ENCODE measurements at regions not wholly inside any gene's neighbourhood (a gene's known extent, or its start where the extent isn't known, plus 50 kb on each side); places are given as distances from the start of the nearest gene placed in this dataset.
"Not testable (repeated sequence)": the region's sequence is repeated elsewhere in the genome, so short reads cannot be mapped to it uniquely, and the experiment has no call there.

DNA sequence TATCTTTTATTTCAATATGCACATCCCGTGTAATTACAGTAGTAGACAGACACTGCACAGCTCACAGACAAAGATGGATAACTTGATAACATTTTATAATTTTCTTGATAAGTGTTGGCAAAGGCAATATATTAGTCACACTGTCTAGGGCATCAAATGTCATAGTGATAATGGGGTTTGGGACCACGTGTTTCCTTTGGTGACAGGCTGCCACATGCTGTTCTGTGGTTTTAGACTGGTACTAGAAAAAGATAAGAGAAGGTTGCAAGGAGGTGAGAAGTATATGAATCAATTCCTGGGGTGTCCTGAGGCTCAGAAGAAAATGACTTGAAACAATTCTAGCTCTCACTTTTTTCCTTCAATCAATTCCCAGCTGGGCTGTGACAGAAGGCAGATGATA is 258.8 kb upstream of the CHD1 start:
- Histone ChIP-seq H3K4me3 (ENCODE audit: low read length) (no peak overlapping the region), H3K27ac (ENCODE audit: low read length) (no peak overlapping the region), H3K4me1 (ENCODE audit: control insufficient read depth, insufficient read depth, low read length) (no peaks in the 10 kb centered on the region), H3K36me3 (ENCODE audit: control insufficient read depth, insufficient read depth, low read length) (no peaks in the 10 kb centered on the region), H3K9me3 (ENCODE audit: control insufficient read depth, insufficient read depth, low read length) (no peaks in the 10 kb centered on the region), H3K27me3 (ENCODE audit: control insufficient read depth, insufficient read depth, low read length) (no peaks in the 10 kb centered on the region)
- no peak for DNase-seq (ENCODE audit: low read depth, low spot score)
- WGBS (ENCODE audit: insufficient coverage, insufficient read length): no CpG with 5 or more reads among the region's 2 CpGs

DNA sequence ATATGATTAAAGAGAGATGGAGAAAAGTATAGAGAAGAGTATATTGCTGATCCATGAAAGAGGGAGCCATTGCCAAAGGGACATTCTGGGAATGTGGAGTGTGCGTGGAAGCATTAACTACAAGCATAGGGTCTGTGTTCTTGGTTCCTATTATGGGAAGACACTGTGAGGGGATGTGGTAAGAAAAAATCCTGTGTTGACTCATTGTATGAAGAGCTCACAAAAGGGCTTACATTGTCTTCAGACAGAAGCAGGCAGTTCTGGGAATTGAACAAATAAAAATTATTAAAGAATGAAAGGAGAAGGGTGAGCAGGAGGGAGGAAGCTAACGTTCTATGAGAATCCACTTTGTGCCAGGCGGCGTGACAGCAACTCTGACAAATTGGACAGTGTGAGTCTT is 250.4 kb upstream of the CHD1 start:
- DNase-seq (ENCODE audit: low read depth, low spot score): no peak
- no peaks in the 10 kb centered on the region for H3K27me3 ChIP-seq (ENCODE audit: control insufficient read depth, insufficient read depth, low read length)
- no peaks in the 10 kb centered on the region for H3K9me3 ChIP-seq (ENCODE audit: control insufficient read depth, insufficient read depth, low read length)
- H3K4me3 ChIP-seq (ENCODE audit: low read length): no peak overlapping the region
- no peaks in the 10 kb centered on the region for H3K36me3 ChIP-seq (ENCODE audit: control insufficient read depth, insufficient read depth, low read length)
- no CpG with 5 or more reads among the region's 4 CpGs for whole genome bisulfite sequencing (ENCODE audit: insufficient coverage, insufficient read length)
- H3K4me1 ChIP-seq (ENCODE audit: control insufficient read depth, insufficient read depth, low read length): no peaks in the 10 kb centered on the region
- H3K27ac ChIP-seq (ENCODE audit: low read length): no peak overlapping the region

DNA sequence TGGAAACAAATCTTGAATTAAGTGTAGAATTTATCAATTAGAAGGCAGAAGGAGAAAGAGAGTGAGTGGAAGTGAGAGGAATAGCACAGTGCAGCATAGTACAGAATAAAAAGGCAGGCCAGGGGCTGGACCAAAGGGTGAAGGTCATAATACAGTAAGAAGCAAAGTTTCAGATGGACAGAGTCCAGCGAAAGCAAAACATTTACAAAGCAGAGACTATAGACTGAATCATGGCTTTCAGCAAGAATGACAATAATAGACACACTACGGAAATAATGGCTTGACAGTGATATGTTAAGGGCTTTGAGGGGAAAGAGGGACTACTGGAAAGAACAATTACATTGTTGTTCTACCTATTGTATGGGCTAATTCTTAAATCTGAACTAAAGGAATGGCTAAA is 249.0 kb upstream of the CHD1 start:
- H3K4me1 ChIP-seq (ENCODE audit: control insufficient read depth, insufficient read depth, low read length): no peaks in the 10 kb centered on the region
- no peak for DNase-seq (ENCODE audit: low read depth, low spot score)
- WGBS (ENCODE audit: insufficient coverage, insufficient read length): no CpG with 5 or more reads among the region's 2 CpGs
- no peaks in the 10 kb centered on the region for H3K27me3 ChIP-seq (ENCODE audit: control insufficient read depth, insufficient read depth, low read length)
- no peaks in the 10 kb centered on the region for H3K9me3 ChIP-seq (ENCODE audit: control insufficient read depth, insufficient read depth, low read length)
- H3K36me3 ChIP-seq (ENCODE audit: control insufficient read depth, insufficient read depth, low read length): no peaks in the 10 kb centered on the region
- no peak overlapping the region for H3K27ac ChIP-seq (ENCODE audit: low read length)
- no peak overlapping the region for H3K4me3 ChIP-seq (ENCODE audit: low read length)

DNA sequence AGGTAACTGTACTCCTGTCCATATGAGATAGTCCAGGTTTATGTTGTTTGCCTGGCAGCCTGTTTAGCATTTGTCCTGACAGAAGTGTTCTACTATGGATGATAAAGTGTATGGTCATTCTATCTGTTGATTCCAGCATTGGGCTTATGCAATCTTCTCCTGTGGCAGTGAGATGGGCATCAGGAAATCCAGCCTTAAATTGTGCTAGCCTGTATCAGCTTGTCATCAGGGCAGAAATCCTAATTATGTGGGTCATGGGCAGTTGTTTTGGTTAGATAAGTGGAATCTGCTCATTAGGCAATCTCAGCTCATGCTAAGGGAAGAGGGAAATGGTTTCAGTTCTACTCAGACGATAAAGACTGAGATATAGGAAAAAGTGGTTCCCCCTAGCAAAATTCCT is 247.4 kb upstream of the CHD1 start:
- no peak for DNase-seq (ENCODE audit: low read depth, low spot score)
- Histone ChIP-seq H3K27me3 (ENCODE audit: control insufficient read depth, insufficient read depth, low read length) (no peaks in the 10 kb centered on the region), H3K4me3 (ENCODE audit: low read length) (no peak overlapping the region), H3K4me1 (ENCODE audit: control insufficient read depth, insufficient read depth, low read length) (no peaks in the 10 kb centered on the region), H3K36me3 (ENCODE audit: control insufficient read depth, insufficient read depth, low read length) (no peaks in the 10 kb centered on the region), H3K9me3 (ENCODE audit: control insufficient read depth, insufficient read depth, low read length) (no peaks in the 10 kb centered on the region), H3K27ac (ENCODE audit: low read length) (no peak overlapping the region)
- WGBS (ENCODE audit: insufficient coverage, insufficient read length): no CpG with 5 or more reads among the region's 1 CpG

DNA sequence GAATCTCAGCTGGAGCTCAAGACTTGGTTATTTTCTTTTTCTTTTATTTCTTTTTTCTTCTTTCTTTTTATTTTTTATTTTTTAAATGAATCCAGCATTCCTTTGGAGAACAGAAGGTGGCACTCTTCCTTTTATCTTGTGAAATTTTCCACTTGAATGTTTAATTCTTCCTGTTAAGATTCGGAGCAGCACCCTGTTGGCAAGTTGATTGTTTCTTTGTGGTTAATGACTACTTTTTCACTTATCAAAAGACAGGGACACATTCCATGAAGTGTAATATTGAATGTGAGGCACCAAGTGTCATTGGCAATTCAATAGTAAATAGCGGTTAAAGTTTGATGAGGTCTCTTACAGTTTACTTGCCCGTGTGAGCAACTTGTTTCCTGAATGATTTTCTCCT is 240.5 kb upstream of the CHD1 start:
- no peak overlapping the region for H3K4me3 ChIP-seq (ENCODE audit: low read length)
- no CpG with 5 or more reads among the region's 3 CpGs for WGBS (ENCODE audit: insufficient coverage, insufficient read length)
- no peaks in the 10 kb centered on the region for H3K27me3 ChIP-seq (ENCODE audit: control insufficient read depth, insufficient read depth, low read length)
- no peaks in the 10 kb centered on the region for H3K9me3 ChIP-seq (ENCODE audit: control insufficient read depth, insufficient read depth, low read length)
- no peak overlapping the region for H3K27ac ChIP-seq (ENCODE audit: low read length)
- H3K4me1 ChIP-seq (ENCODE audit: control insufficient read depth, insufficient read depth, low read length): no peaks in the 10 kb centered on the region
- H3K36me3 ChIP-seq (ENCODE audit: control insufficient read depth, insufficient read depth, low read length): no peaks in the 10 kb centered on the region
- DNase-seq (ENCODE audit: low read depth, low spot score): peak; percentile 16

DNA sequence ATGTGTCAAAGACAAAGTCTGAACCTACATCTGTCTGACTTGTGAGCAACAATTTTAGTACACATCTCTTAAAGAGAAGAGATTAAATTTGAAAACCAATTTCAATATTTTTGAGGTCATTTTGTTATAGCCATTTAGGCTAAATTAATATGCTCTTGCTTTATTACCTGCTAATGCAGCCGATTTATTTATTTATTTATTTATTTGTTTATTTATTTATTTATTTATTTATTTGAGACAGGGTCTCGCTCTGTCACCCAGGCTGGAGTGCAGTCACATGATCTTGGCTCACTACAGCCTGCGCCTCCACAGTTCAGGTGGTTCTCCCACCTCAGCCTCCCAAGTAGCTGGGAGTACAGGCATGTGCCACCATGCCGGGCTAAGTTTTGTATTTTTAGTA is 232.7 kb upstream of the CHD1 start:
- not testable (repeated sequence) for H3K4me3 ChIP-seq (ENCODE audit: low read length); H3K4me1 ChIP-seq (ENCODE audit: control insufficient read depth, insufficient read depth, low read length); H3K27ac ChIP-seq (ENCODE audit: low read length); DNase-seq (ENCODE audit: low read depth, low spot score); H3K36me3 ChIP-seq (ENCODE audit: control insufficient read depth, insufficient read depth, low read length); H3K27me3 ChIP-seq (ENCODE audit: control insufficient read depth, insufficient read depth, low read length); H3K9me3 ChIP-seq (ENCODE audit: control insufficient read depth, insufficient read depth, low read length)
- no CpG with 5 or more reads among the region's 4 CpGs for WGBS (ENCODE audit: insufficient coverage, insufficient read length)

DNA sequence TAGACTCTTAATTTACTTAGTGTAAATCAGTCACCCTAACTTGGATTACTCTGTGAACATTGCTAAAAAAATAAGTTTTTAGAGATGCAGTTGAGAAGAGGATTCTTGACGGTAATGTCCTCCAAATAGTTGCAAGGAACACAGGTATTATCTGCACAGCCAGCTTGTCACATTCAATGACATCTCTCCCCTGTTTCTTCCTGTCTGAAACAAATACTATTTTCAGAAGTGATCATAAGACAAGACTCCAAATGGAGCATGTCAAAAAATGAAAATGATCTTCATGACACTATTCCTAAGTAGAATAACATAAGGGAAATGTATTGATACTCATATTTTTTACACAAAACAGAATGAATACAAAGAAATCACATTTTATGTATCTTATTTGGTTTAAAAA is 227.9 kb upstream of the CHD1 start:
- no peaks in the 10 kb centered on the region for H3K4me1 ChIP-seq (ENCODE audit: control insufficient read depth, insufficient read depth, low read length)
- DNase-seq (ENCODE audit: low read depth, low spot score): no peak
- no peaks in the 10 kb centered on the region for H3K36me3 ChIP-seq (ENCODE audit: control insufficient read depth, insufficient read depth, low read length)
- H3K27me3 ChIP-seq (ENCODE audit: control insufficient read depth, insufficient read depth, low read length): no peaks in the 10 kb centered on the region
- H3K27ac ChIP-seq (ENCODE audit: low read length): no peak overlapping the region
- H3K9me3 ChIP-seq (ENCODE audit: control insufficient read depth, insufficient read depth, low read length): no peaks in the 10 kb centered on the region
- H3K4me3 ChIP-seq (ENCODE audit: low read length): no peak overlapping the region
- WGBS (ENCODE audit: insufficient coverage, insufficient read length): no CpG with 5 or more reads among the region's 1 CpG

DNA sequence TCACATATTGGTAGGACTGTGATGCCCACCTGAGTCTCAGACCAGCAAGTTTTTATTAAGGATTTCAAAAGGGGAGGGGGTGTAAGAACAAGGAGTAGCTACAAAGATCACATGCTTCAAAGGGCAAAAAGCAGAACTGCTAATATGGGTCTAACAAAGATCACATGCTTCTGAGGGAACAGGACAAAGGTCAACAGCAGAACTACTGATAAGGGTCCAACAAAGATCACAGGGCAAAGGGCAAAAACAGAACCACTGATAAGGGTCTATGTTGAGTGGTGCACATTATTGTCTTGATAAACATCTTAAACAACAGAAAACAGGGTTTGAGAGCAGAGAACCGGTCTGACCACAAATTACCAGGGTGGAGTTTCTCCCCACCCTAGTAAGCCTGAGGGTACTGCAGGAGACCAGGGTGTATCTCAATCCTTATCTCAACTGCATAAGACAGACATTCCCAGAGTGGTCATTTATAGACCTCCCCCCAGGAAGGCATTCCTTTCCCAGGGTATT is 214.5 kb upstream of the CHD1 start:
- not testable (repeated sequence) for H3K4me1 ChIP-seq (ENCODE audit: control insufficient read depth, insufficient read depth, low read length); H3K36me3 ChIP-seq (ENCODE audit: control insufficient read depth, insufficient read depth, low read length); H3K27ac ChIP-seq (ENCODE audit: low read length); H3K4me3 ChIP-seq (ENCODE audit: low read length); H3K27me3 ChIP-seq (ENCODE audit: control insufficient read depth, insufficient read depth, low read length); DNase-seq (ENCODE audit: low read depth, low spot score); H3K9me3 ChIP-seq (ENCODE audit: control insufficient read depth, insufficient read depth, low read length)
- WGBS (ENCODE audit: insufficient coverage, insufficient read length): no CpG with 5 or more reads among the region's 1 CpG

DNA sequence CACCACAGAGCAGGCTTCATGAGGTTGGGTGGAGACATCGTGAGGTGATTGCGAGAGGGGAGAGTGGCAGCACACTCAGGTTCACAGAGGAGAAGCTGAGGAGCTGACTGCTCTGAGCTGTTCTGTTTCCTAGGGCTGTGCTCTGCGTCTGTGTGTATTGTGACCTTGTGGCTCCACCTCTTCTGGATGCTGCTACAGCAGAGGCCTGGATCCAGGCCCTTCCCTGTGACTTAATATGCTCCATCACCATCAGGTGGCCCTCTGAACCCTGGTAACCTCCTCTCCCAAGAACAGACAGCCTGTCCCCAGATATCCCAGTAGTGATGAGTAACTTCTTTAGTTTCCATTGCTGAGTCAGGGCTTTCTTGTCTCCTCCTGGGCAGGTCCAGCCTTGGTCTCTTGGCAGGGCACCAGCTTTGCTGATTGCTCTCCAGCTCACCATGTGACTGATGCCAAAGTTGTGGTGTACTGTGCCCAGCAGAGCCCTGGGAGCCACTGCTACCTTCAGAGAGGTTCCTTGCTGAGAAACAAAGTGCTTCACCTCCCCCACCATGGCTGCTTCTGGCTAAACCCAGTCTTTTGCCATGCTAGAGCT is 212.8 kb upstream of the CHD1 start:
- no CpG with 5 or more reads among the region's 3 CpGs for WGBS (ENCODE audit: insufficient coverage, insufficient read length)
- DNase-seq (ENCODE audit: low read depth, low spot score): no peak
- Histone ChIP-seq H3K9me3 (ENCODE audit: control insufficient read depth, insufficient read depth, low read length) (no peaks in the 10 kb centered on the region), H3K4me3 (ENCODE audit: low read length) (no peak overlapping the region), H3K27ac (ENCODE audit: low read length) (no peak overlapping the region), H3K4me1 (ENCODE audit: control insufficient read depth, insufficient read depth, low read length) (no peaks in the 10 kb centered on the region), H3K36me3 (ENCODE audit: control insufficient read depth, insufficient read depth, low read length) (no peaks in the 10 kb centered on the region), H3K27me3 (ENCODE audit: control insufficient read depth, insufficient read depth, low read length) (no peaks in the 10 kb centered on the region)

DNA sequence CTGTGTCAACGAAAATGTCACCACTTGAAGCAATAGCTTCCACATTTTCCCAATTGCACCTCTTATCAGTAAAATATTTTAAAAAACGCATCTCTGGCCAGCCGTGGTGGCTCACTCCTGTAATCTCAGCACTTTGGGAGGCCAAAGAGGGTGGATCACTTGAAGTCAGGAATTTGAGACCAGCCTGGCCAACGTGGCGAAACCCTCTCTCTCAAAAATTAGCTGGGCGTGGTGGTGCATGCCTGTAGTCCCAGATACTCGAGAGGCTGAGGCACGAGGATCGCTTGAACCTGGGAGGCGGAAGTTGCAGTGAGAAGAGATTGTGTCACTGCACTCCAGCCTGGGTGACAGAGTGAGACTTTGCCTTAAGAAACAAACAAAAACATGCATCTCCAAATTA is 210.1 kb upstream of the CHD1 start:
- WGBS (ENCODE audit: insufficient coverage, insufficient read length): no CpG with 5 or more reads among the region's 10 CpGs
- Histone ChIP-seq H3K4me3 (ENCODE audit: low read length) (no peak overlapping the region), H3K27me3 (ENCODE audit: control insufficient read depth, insufficient read depth, low read length) (no peaks in the 10 kb centered on the region), H3K36me3 (ENCODE audit: control insufficient read depth, insufficient read depth, low read length) (no peaks in the 10 kb centered on the region), H3K9me3 (ENCODE audit: control insufficient read depth, insufficient read depth, low read length) (no peaks in the 10 kb centered on the region), H3K4me1 (ENCODE audit: control insufficient read depth, insufficient read depth, low read length) (no peaks in the 10 kb centered on the region), H3K27ac (ENCODE audit: low read length) (no peak overlapping the region)
- DNase-seq (ENCODE audit: low read depth, low spot score): no peak

DNA sequence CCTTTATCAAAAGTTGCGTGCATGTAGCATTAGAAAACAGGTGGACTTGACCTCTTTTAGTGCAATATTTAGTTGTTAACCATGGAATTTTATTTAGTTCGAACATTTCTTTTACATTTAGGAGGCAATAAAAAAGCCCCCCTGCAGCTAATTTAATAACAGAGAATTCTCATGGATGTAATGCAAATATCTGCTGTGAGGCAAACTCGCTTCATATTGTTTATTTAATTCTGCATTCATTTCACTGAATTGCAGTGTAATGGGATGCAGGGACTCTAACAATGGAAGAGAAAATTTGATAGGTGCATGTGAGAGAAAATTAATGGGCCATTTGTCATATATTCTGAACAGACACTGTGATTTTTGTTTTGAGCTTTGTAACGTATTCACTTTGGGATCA is 205.1 kb upstream of the CHD1 start:
- no peaks in the 10 kb centered on the region for H3K4me1 ChIP-seq (ENCODE audit: control insufficient read depth, insufficient read depth, low read length)
- DNase-seq (ENCODE audit: low read depth, low spot score): no peak
- no CpG with 5 or more reads among the region's 4 CpGs for WGBS (ENCODE audit: insufficient coverage, insufficient read length)
- H3K27ac ChIP-seq (ENCODE audit: low read length): no peak overlapping the region
- H3K36me3 ChIP-seq (ENCODE audit: control insufficient read depth, insufficient read depth, low read length): no peaks in the 10 kb centered on the region
- no peaks in the 10 kb centered on the region for H3K9me3 ChIP-seq (ENCODE audit: control insufficient read depth, insufficient read depth, low read length)
- no peak overlapping the region for H3K4me3 ChIP-seq (ENCODE audit: low read length)
- H3K27me3 ChIP-seq (ENCODE audit: control insufficient read depth, insufficient read depth, low read length): no peaks in the 10 kb centered on the region
